SKM-1 treated with dmso at 0.1 percent for 144 hours (cell line): ENCODE measurements at regions not wholly inside any gene's neighbourhood (a gene's known extent, or its start where the extent isn't known, plus 50 kb on each side); places are given as distances from the start of the nearest gene placed in this dataset.

Experiments
- DNase-seq: peaks from one replicate; lab custom pipeline; 2025; ENCODE audit not compliant: unreplicated experiment; lab: John Stamatoyannopoulos, UW

DNA sequence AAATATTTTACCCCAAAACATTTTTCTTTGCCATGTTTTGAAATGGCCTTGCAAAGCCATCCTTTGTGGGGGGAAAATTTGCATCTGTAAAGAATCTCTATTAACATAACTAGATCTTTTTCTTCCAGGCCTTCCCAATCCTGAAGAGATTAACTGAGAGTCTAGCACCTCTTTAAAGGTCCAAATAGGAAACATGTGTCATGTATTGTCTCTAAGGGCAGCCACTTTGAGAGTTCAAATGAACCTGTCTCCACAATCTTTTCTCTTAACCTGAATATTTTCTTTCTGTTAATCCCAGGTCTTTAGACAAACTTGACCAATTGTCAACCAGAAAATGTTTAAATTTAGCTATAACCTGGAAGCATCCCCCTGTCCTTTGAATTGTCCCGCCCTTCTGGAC, 236.6 kb upstream of the PROK2 start:
- DNase-seq = no peak

DNA sequence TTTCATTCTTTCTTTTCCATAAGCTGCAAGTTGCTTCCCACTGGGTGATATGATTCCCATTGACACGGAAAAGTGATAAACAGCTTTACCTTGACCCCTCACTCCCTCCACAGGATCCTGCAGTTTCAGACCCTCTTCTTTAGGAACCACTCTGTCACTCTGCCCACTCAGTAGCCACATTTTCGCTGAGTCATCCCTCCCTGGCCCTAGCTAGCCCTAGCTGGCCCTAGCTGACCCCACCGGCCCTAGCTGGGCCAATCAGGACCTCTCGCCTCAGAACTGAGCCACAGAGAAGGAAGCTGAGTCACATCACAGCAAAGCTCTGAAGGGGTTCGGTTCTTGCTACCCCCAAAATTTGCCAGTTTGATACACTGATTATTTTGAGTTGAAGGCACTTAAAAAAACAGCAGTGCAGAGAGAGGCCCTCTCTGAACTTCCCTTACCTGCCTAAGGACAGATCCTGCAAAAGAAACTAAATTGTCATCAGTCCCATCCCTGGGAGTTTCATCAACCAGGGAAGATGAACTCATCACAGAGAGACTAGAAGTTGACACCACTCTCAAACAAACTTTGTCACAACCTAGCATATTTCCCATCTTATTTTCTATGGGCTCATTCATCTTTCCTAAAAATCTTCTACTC, 233.5 kb upstream of the PROK2 start:
- no peak for DNase-seq

DNA sequence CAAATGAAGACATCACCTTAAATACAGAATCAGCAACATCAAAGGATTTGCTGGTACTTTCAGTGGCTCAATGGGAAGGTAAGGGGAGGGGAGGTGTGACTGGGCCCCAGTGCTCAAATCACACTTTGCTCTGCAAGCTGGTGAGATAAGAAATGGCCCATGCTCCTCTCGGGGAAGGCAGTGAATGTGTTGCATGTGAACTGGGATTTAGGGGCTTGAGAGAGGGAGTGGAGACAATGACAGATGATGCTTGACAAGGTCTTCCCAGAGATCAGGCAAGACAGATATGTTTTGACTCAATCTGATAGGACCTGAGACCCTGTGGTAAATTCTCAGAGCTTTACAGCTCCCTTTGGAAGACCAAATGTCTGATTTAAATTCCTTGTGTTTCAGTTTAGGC, 233.0 kb upstream of the PROK2 start:
- DNase-seq = no peak

DNA sequence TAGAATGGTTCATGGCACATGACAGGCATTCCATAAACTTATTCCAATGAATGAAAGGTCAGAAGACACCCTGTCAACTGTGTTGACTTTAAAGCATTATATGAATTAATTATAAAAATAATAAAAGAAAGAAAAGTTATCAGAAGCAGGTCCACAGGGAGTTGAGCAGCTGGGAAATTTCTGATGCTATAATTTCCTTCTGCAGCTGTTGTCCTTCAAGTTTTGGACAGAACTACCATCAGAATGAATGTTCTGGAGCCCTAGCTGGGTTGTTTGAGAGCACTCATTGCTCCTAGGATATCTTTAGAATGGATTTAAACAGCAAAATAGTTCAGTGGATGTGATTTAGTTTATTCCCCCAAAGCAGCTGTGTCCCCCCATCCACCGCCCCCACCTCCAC, 232.4 kb upstream of the PROK2 start:
- DNase-seq = no peak

DNA sequence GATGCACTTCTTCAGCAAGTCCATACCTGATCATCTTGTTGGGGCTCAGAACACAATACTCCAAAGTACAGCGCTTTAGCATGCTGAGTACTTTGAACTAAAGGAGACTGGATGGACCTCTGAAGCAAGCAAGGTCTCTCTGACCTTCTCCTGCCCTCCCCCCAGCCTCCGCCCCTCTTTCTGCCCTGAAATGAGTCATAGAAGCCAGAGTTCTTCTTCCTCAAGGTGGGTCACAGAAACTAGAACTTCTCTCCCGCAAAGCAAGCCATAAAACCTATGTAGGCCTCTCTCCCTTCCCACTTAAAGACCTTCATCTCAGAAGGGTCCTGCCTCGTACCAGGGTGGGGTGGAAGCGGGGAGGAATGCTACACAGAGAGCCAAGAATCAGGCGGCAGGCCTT, 230.5 kb upstream of the PROK2 start:
- no peak for DNase-seq

DNA sequence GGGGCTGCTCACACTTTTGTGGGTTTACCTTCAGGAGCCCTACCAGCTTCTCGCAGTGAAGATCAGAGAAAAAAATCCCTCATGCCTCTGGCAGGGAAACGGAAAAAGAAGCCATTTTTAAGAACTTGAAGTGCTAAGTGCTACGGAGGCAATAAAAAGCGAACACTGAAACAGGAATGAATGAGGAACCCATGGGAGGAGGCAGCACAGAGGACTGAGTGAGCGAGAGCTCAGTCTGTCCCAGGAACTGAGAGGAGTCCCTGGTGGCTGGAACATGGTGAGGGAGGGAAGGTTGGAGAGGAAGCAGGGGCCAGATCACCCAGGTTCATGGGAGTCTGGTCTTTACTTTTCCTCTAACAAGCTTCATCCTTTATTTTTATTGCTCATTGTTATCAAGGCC, 228.1 kb upstream of the PROK2 start:
- DNase-seq = no peak

DNA sequence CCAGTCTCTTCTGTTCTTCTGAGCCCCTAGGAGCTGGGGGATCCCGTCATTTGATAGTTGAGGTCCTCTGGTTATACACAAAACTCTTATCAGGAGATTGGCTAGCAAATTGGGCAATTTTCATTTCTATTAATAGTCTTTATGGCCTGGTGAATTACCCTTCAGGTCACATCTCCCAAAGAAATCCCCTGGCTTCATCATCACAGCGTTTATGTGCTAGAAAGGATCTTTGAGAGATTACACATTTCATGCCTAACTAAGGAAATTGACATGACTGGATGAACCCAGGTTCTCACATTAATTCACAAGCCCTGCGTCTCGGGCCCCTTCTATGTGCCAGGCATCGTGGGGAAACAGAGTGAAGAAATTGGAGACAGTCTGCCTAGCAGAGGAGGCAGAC, 227.4 kb upstream of the PROK2 start:
- no peak for DNase-seq

DNA sequence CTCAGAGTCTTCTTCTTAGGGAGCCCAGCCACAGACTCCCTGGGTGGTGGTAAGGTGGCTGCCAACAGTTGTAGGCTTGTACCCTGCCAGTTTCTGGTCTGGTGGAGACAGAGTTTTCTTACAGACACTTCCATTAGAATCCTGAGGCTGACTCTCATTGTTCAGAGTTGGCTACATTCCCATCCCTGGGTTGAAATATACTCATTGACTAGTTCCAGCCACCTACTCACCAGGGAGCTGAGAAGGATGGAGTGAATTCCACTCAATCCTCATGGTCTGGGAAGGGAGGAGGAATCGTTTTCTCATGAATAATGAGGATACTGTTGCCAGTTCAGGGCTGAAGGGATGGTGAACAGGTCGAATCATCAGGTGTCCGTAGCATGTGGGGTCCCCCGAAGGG, 226.5 kb upstream of the PROK2 start:
- DNase-seq = no peak

DNA sequence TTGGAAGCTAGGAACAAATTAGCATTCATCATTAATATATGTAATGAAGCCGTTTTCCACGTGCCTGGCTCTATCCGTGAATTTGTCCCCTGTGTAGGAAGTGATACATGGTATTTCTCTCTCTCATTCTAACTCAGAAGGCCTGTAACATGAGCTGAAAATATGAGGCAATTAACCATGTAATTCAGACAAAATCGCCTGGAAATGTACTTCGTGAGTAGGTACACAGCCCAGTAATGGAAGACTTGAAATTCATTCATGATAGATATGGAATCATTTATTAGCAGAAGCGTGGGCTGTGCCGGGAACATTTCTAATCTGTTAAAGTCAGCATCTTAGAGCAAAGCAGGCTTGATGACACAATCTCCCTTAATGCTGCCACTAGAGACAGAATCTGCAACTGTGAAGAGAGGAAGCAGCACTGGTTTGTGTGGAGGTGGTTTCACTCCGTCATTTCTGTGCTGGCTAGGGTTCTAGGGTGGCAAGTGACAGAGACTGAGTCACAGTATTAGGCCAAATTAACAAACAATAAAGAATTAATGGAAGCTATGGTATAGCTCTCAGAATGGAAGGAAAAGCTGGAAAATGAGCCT, 225.0 kb upstream of the PROK2 start:
- no peak for DNase-seq

DNA sequence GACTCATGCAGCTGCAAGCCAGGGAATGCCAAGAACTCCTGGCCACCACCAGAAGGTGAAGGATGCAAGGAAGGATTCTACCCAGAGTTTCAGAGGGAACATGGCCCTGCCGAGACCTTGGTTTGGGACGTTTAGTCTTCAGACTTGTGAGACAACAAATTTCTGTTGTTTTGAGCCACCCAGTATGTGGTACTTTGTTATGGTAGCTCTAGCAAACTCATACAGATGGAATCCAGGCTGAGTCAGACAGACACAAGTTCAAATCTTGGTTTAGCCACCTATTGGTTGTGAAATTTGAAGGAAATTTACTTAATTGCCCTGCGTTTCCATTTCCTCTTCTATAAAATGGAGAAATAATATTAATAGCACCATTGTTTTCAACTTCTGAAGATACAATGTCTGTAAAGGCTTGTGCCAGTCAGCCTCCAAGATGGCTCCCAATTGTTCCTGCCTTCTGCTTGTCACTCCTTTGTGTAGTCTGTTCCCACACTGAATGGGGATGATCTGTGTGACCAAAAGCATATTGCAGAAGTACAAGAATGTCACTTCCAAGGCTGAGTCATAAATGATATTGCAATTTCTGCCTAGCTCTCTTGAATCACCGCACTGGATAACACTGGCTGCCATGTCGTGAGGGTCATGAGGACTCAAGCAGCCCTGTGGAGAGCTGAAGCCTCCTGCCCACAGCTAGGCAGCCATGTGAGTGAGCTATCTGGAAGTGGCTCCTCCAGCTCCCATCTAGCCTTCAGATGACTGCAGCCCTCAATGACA, 223.5 kb upstream of the PROK2 start:
- DNase-seq = peak; percentile 47

DNA sequence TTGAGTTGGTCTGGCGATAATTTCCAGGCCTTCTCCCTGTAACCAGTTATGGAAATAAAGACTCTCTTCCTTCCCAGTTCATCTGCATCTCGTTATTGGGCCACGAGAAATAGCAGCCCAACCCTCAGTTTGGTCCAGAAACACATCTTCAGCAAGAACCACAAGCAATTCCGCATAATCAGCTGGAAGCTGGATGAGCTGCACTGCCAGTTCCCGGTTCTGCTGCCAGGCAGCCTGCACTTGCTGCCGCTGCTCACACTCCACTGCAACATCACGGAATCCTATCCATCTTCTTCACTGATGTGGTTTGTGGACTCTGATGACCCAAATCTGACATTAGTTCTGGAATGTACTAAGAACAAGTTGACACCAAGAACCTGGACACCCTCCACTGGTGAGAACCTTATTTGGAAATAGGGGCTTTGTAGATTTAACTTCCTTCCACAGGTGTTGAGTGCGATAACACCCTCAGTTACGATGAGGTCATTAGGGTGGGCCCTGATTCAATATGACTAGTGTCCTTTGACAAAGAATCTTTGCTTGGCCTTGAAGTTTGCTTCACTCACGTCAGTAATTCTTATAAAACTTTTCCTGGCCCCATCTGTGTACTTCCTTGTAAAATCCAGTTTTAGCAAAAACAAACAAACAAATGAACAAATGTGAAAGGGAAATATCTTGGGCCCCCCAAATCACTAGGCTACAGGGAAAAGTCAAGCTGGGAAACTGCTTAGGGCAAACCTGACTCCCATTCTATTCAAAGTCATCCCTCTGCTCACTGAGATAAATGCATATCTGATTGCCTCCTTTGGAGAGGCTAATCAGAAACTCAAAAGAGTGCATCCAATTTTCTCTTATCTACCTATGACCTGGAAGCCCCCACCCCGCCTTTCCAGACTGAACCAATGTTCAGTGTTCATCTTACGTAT, 221.9 kb upstream of the PROK2 start:
- DNase-seq = no peak

DNA sequence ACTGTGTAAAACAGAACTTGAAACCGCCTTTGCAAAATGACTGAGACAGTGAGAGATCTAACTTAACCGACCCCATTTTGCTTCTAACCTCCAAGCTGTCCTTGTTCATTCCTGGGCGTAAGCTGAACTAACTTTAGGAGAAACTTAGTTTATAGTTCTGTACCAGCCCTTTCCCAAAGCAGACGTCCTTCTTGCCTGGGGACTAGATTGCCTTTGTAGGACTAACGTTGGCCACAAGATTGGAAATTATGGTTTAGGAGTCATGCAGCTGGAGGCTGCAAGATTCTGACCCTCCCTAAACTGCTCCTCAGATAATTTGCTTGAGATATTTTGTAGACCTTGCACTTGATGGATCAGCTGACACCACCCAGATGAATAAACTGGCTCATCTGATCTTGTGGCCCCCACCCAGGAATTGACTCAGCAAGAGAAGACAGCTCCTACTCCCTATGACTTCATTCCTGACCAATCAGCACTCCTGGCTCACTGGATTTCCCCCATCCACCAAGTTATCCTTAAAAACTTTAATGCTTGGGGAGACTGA, 219.9 kb upstream of the PROK2 start:
- no peak for DNase-seq

DNA sequence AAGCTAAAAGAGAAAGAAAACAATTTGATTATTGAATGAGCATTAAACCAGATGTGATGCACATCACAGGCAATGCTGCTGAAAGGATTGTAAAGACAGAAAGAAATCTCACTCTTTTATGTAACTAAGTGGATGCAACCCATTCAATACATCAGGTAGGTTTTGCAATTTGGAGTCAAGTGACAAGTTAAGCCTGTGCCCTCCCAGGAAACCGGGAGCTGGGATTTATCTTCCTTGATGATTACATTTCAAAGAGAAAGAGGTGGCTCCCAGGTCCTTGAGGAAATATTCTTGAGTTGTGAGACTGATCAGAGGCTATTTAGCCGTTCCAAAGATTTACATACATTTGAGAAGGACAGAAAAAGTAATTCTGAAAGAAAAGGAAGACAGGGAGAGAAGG, 219.0 kb upstream of the PROK2 start:
- no peak for DNase-seq

DNA sequence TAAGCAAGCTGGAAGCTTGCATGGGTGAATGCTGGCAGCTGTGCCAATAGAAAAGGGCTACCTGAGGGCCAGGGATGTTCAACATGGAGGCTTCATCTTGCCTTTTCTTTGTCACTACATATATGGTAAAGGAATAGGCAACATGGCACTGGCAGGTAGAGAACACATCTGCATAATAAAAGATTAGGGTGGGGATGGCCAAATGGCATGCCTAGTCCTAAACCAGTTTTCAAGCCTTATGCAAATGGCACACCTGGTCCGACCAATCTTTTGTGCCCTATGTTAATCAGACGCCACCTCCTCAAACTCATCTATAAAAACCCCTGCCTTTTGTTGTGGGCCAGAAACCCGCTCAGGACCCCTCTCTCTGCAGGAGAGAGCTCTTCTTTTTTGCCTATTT, 216.8 kb upstream of the PROK2 start:
- no peak for DNase-seq

DNA sequence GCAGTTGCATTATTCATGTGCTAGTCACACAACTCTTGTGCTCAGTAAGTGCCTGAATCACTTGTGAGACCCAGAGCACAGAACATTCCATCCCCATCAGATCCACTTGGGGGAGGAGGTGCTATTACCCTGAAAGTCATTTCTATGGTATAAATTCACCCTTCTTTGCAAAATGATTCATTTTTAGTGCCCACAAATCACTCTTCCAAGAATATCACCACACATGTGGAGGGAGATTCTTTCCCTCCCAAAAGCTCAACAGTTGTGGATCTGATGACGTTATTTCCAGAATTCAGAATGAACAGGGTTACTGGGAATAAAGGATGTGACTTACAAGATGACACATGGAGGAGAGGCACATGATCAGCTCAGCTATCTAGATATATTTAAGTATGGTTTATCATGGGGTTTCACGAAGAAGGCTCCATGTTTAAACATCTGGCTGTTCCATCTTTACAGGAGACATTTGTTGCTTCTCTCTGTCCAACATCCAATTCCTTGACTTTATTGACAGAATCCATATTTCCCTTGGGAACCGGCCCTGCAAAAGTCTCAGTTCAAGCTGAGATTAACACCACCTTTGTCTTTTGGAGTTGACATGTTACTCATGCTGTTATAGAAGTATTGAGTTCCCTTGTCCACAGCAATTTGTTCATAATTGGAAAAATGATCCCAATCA, 214.2 kb upstream of the PROK2 start:
- DNase-seq = no peak

DNA sequence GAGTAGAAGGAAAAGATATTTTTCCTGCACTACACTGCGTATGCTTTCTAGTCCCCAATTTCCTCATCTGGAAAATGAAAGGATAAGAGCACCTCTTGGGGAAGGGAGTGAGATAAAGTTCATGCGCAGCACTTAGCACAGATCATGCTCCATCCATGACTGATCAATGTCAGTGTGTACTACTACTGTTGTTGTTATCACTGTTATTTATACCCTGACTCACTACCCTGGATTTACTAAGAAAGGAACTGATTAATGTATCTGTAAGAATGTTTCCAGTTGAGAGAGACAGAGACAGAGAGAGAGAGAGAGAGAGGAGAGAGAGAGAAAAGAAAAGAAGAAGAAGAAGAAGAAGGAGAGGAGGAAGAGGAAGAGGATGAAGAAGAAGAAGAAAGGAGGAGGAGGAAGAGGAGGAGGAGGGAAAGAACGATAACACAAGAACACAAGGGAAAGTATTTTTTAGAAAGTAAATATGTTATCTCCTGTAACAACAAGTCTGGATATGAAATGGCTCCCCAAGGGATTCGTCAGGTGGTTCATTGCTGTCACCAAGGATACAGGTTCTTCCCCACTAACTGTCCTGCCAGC, 212.2 kb upstream of the PROK2 start:
- DNase-seq = no peak

DNA sequence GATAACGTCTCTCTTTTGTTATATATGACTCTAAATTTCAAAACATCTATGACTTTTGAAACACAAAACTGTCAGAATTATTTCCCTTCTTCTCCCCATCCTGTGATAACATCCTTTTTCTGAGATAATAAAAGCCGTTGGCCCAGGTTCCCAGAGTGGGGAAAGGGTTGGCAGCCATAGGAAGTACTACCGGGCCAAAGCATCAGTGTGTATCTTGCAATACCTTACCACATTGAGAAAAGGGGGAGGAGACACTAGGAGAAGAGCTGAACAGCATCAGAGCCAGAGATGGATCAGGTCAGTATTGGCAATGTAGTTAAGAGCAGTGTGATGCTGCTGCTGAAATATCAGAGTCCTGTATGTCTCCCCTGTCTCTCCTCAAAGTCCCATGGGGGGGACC, 210.0 kb upstream of the PROK2 start:
- DNase-seq = no peak

DNA sequence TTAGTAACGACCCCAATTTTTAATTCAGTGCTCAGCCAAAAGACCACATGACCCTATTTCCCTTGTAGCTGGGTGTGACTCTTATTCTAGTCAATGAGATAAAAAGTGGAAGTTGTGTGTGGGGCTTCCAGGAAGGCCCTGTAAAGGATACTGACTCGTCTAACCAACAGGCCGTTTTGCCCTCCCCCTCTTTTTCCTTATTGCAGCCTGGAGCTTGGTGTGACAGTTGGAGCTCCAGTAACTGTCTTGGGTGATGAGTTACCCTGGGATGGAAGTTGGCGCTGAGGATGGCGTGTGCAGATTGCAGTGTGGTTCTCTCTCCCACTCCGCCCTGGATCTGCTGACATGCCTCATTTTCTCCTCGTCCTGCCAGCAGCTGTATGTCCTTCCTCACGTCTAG, 209.3 kb upstream of the PROK2 start:
- DNase-seq = no peak

DNA sequence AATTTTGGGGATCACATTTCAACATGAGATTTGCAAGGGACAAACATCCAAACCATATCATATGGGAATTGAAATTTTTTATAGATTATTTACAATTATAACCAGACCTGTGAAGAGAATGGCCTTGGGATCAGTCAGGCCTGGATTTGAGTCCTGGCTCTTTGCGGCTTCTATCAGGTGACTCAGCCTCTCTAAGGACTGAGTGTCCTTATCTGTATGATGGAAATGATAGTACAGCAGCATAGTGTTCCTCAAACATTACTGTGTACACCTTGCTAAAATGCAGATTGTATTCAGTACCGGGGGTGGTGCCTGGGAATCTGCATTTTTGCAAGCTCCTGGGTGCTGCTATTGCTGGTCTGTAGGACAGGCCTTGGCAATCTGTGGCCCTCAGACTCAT, 206.7 kb upstream of the PROK2 start:
- no peak for DNase-seq

DNA sequence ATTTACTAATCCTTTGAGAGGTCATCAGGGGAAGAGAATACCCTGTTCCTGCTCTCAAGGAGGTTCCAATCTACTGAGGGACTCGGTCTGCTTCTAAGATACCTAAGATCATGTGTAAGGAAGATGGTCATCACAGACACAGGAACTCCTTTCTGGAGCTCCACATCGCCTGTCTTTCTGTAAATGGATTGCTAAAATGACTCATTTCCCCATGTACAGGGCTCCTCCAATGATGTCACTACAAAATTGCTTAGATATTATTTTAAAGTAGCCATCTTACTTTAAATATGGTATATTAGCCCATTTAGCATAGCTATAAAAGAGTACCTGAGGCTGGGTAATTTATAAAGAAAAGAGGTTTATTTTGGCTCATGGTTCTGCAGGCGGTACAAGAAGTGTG, 206.1 kb upstream of the PROK2 start:
- DNase-seq = no peak
